Heart left ventricle (tissue), 13 donors: ENCODE measurements at regions not wholly inside any gene's neighbourhood (a gene's known extent, or its start where the extent isn't known, plus 50 kb on each side); places are given as distances from the start of the nearest gene placed in this dataset.

ENCODE experiments used
- CTCF ChIP-seq, 12 donors: fragments of 200-600 bp; sonication (generic) in 4 of 12; IDR thresholded peaks; one replicate each; pipeline versions ENCODE4 v1.5.0 to v1.8.0; 2018 to 2022; ENCODE audit warnings: antibody characterized with exemption in 12 of 12, mild to moderate bottlenecking in 5 of 12
- POLR2A ChIP-seq, 2 donors: fragments of 450-650 bp; IDR thresholded peaks; one replicate each; pipeline ENCODE4 v1.6.1; 2017; ENCODE audit warnings: antibody characterized with exemption in 2 of 2, mild to moderate bottlenecking in 2 of 2, moderate library complexity in 2 of 2
- donor health status: ischemic (EF 13 %, LVEDD 7.1; RV severe dilation, severe dysfunction).
- donor health status: DM: no; HTN: yes; CAD: no.
- donor health status: DM: no; HTN: no; CAD: no.
- donor health status: ischemic (EF 25% LVEDD 6.9; RV normal size, moderate dysfunction).
- donor health status: ischemic (EF 25% LVEDD 5.7; RV mildly dilated, moderate dysfunction).
- donor health status: ischemic (EF 35%, LVEDD 5.7; RV mildly dilated, moderate dysfunction).
- donor health status: nonischemic (EF 11% LVEDD 7.7; RV severe dilation, severe dysfunction).
- donor health status: DM: yes; HTN: yes; CAD: no.
- donor health status: PGD.
- donor health status: ischemic (EF 29% LVEDD 5.4; RV normal size, mild dysfunction).
- donor health status: nonischemic (EF 23%, LVEDD 6.1; RV moderate dilation, normal function).

GRCh38 chr10:133019191-133019590, 68.5 kb upstream of the ADGRA1 start:
- TF ChIP-seq POLR2A (IDR thresholded peaks at IDR 0.05) (no peak), CTCF (IDR thresholded peaks at IDR 0.05) (no peak)
